ENCODE measurements at regions not wholly inside any gene's neighbourhood (a gene's known extent, or its start where the extent isn't known, plus 50 kb on each side); places are given as distances from the start of the nearest gene placed in this dataset.

GRCh38 chr12:47360093-47360480 is 280.3 kb upstream of the AMIGO2 start:
- H3K36me3 Mint-ChIP-seq (ENCODE audit: low read depth): no peaks in the 10 kb centered on the region
- no peaks in the 10 kb centered on the region for H4K20me1 ChIP-seq (replicated peaks; ENCODE audit: insufficient read depth)
- no peak overlapping the region for H3K4me3 ChIP-seq
- H3K27ac ChIP-seq (ENCODE audit: low read depth): no peak overlapping the region
- H3K9me2 ChIP-seq (ENCODE audit: insufficient read depth): 0 out of 2 replicates have a peak, but pooled peaks cover 4% of the 10 kb centered on the region
- H3K36me3 ChIP-seq (ENCODE audit: insufficient read depth): no peaks in the 10 kb centered on the region
- H3K27me3 ChIP-seq (ENCODE audit: insufficient read depth): no peaks in the 10 kb centered on the region
- no peak for TF ChIP-seq ETS1 (IDR thresholded peaks at IDR 0.05)
- TF ChIP-seq, protein P1, sequence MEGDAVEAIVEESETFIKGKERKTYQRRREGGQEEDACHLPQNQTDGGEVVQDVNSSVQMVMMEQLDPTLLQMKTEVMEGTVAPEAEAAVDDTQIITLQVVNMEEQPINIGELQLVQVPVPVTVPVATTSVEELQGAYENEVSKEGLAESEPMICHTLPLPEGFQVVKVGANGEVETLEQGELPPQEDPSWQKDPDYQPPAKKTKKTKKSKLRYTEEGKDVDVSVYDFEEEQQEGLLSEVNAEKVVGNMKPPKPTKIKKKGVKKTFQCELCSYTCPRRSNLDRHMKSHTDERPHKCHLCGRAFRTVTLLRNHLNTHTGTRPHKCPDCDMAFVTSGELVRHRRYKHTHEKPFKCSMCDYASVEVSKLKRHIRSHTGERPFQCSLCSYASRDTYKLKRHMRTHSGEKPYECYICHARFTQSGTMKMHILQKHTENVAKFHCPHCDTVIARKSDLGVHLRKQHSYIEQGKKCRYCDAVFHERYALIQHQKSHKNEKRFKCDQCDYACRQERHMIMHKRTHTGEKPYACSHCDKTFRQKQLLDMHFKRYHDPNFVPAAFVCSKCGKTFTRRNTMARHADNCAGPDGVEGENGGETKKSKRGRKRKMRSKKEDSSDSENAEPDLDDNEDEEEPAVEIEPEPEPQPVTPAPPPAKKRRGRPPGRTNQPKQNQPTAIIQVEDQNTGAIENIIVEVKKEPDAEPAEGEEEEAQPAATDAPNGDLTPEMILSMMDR (conservative IDR thresholded peaks at IDR 0.05; ENCODE audit: low read depth in 2 of 2): no peak
- TF ChIP-seq CREB1 (CRISPR knock-in tag; IDR thresholded peaks at IDR 0.05; ENCODE audit: low read depth): no peak
- TF ChIP-seq JUNB (IDR thresholded peaks at IDR 0.05; ENCODE audit: unreplicated experiment): no peak
- no peak for TF ChIP-seq ZNF331 (CRISPR knock-in tag; IDR thresholded peaks at IDR 0.05; ENCODE audit: low read depth)
- no peak for TF ChIP-seq ZNF114 (CRISPR knock-in tag; IDR thresholded peaks at IDR 0.05)
- ATAC-seq (no peak), DNase-seq (ENCODE audit: low spot score) (no peak)
- no peaks in the 10 kb centered on the region for H3F3A ChIP-seq (replicated peaks; ENCODE audit: low read depth)
- no peak overlapping the region for H2AFZ ChIP-seq
- H3K4me3 Mint-ChIP-seq: no peak overlapping the region
- no peaks in the 10 kb centered on the region for H3K79me2 ChIP-seq (replicated peaks; ENCODE audit: insufficient read depth)
- no peaks in the 10 kb centered on the region for H3K4me1 Mint-ChIP-seq
- peaks cover 1% of the 10 kb centered on the region for H3K27me3 Mint-ChIP-seq (ENCODE audit: insufficient read depth, low read depth, poor library complexity)
- no peak overlapping the region for H3K27ac Mint-ChIP-seq
- peaks cover 2% of the 10 kb centered on the region; the same call in 1 of the 3 replicates for H3K9me3 Mint-ChIP-seq
- H3K4me2 ChIP-seq: no peak overlapping the region
- no peaks in the 10 kb centered on the region for H3K4me1 ChIP-seq (ENCODE audit: insufficient read depth)

DNA sequence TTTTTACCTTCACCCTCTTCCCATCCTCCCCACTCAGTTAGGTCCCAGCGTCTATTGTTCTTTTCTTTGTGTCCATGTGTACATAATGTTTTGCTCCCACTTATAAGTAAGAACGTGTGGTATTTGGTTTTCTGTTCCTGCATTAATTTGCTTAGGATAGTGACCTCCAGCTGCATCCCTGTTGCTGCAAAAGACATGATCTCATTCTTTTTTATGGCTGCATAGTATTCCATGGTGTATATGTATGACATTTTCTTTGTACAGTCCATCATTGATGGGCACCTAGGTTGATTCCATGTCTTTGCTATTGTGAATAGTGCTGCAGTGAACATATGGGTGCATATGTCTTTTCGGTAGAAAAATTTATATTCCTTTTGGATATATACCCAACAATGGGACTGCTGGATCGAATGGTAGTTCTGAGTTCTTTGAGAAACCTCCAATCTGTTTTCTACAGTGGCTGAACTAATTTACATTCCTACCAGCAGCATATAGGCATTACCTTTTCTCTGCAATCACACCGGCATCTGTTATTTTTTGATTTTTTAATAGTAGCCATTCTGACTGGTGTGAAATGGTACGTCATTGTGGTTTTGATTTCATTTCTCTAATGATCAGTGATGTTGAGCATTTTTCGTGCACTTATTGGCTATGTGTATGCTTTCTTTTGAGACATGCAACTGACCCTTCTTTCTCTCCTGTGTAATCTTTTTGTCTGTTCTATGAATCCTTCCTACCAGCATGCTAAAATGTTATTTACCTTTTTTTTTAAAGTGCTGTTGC is 279.7 kb upstream of the AMIGO2 start:
- H3K4me3 ChIP-seq: no peak overlapping the region
- H3F3A ChIP-seq (replicated peaks; ENCODE audit: low read depth): no peaks in the 10 kb centered on the region
- no peaks in the 10 kb centered on the region for H3K4me1 Mint-ChIP-seq
- no peak for DNase-seq (ENCODE audit: low spot score)
- H3K27ac Mint-ChIP-seq: no peak overlapping the region
- H3K9me3 Mint-ChIP-seq: peaks cover 2% of the 10 kb centered on the region; the same call in 1 of the 3 replicates
- H3K27me3 ChIP-seq (ENCODE audit: insufficient read depth): no peaks in the 10 kb centered on the region
- no peaks in the 10 kb centered on the region for H3K79me2 ChIP-seq (replicated peaks; ENCODE audit: insufficient read depth)
- no peaks in the 10 kb centered on the region for H3K36me3 Mint-ChIP-seq (ENCODE audit: low read depth)
- H3K4me2 ChIP-seq: no peak overlapping the region
- peaks cover 1% of the 10 kb centered on the region for H3K27me3 Mint-ChIP-seq (ENCODE audit: insufficient read depth, low read depth, poor library complexity)
- H2AFZ ChIP-seq: no peak overlapping the region
- no peaks in the 10 kb centered on the region for H4K20me1 ChIP-seq (replicated peaks; ENCODE audit: insufficient read depth)
- H3K36me3 ChIP-seq (ENCODE audit: insufficient read depth): no peaks in the 10 kb centered on the region
- H3K27ac ChIP-seq (ENCODE audit: low read depth): no peak overlapping the region
- H3K9me2 ChIP-seq (ENCODE audit: insufficient read depth): 0 out of 2 replicates have a peak, but pooled peaks cover 4% of the 10 kb centered on the region
- no peak for ATAC-seq
- no peak overlapping the region for H3K4me3 Mint-ChIP-seq
- H3K4me1 ChIP-seq (ENCODE audit: insufficient read depth): no peaks in the 10 kb centered on the region
- TF ChIP-seq ZNF462 (CRISPR knock-in tag; IDR thresholded peaks at IDR 0.05) (no peak), NANOG (IDR thresholded peaks at IDR 0.05; ENCODE audit: borderline replicate concordance) (no peak), ZNF331 (CRISPR knock-in tag; IDR thresholded peaks at IDR 0.05; ENCODE audit: low read depth) (no peak), ZNF114 (CRISPR knock-in tag; IDR thresholded peaks at IDR 0.05) (no peak), EZH2phosphoT487 (IDR thresholded peaks at IDR 0.05; ENCODE audit: unreplicated experiment) (no peak)
- TF ChIP-seq, protein P1 (conservative IDR thresholded peaks at IDR 0.05; ENCODE audit: low read depth in 2 of 2): no peak

All from GM23338 (cell line).